Vagina (tissue), 2 donors: ENCODE measurements at regions not wholly inside any gene's neighbourhood (a gene's known extent, or its start where the extent isn't known, plus 50 kb on each side); places are given as distances from the start of the nearest gene placed in this dataset.

Source experiments
- CTCF ChIP-seq, 3 experiments: fragments of 450-650 bp in 2 of 3; fragments of 200-600 bp in 1 of 3; sonication (generic) in 1 of 3; IDR thresholded peaks; one replicate each; pipeline ENCODE4 v1.5.1; 2017 to 2019; ENCODE audit warnings: antibody characterized with exemption in 3 of 3, mild to moderate bottlenecking in 2 of 3, moderate library complexity in 2 of 3
- POLR2A ChIP-seq, 2 donors: fragments of 450-650 bp; IDR thresholded peaks; one replicate each; pipeline ENCODE4 v1.6.1; 2017; ENCODE audit warnings: antibody characterized with exemption in 2 of 2, mild to moderate bottlenecking in 2 of 2, moderate library complexity in 2 of 2

DNA sequence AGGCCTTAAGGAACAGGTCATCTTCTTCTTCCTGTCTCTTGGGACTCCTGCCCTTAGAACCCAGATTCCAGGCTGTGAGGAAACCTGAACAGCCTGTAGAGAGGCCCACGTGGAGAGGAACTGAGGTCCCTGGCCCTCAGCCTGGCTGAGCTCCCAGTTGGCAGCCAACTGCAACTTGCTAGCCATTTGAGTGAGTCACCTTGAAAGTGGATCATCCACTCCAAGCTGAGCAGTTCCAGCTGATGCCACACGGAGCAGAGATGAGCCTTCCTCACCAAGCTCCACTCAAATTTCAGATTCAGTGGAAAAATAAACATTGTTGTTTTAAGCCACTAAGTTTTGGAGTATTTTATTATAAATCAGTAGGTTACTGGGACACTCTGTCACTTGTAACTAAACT is 392.5 kb downstream of the BCOR start:
- peak in 1 of 3 experiments; percentile 23 for TF ChIP-seq CTCF (IDR thresholded peaks at IDR 0.05)
- no peak for TF ChIP-seq POLR2A (IDR thresholded peaks at IDR 0.05)
